ENCODE measurements at regions not wholly inside any gene's neighbourhood (a gene's known extent, or its start where the extent isn't known, plus 50 kb on each side); places are given as distances from the start of the nearest gene placed in this dataset.

DNA sequence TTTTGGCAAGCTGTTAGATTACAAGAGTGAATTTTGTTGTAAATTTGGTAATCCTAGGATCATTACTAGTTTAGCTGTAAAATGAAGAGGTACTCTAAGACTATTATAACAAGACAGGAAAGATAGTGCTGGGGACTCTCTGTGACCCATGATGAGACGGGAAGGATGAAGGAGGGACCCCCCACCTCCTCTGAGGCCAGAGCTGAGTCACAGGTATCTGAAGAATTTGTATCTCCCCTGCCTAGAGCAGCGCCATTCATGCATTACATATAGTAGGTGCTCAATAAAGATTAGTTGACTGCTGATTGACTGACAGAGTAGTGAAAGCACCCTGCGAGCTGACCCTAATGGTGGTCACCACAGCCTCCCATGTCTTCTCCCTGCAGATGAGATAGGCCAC is 202.8 kb downstream of the SNX18 start:
- Mint-ChIP-seq H3K27me3 (no peaks in the 10 kb centered on the region), H3K4me3 (no peak overlapping the region), H3K27ac (peak overlapping the region; percentile 4), H3K36me3 (ENCODE audit: low read depth) (no peaks in the 10 kb centered on the region), H3K4me1 (peaks cover 30% of the 10 kb centered on the region), H3K9me3 (ENCODE audit: low read depth) (no peaks in the 10 kb centered on the region)
- intact Hi-C loops (cut with DNase I, micrococcal nuclease), result no loop called here
- ATAC-seq (no peak), DNase-seq (no peak)
- ChIA-PET CTCF (no interaction called here), POLR2A (no interaction called here)

DNA sequence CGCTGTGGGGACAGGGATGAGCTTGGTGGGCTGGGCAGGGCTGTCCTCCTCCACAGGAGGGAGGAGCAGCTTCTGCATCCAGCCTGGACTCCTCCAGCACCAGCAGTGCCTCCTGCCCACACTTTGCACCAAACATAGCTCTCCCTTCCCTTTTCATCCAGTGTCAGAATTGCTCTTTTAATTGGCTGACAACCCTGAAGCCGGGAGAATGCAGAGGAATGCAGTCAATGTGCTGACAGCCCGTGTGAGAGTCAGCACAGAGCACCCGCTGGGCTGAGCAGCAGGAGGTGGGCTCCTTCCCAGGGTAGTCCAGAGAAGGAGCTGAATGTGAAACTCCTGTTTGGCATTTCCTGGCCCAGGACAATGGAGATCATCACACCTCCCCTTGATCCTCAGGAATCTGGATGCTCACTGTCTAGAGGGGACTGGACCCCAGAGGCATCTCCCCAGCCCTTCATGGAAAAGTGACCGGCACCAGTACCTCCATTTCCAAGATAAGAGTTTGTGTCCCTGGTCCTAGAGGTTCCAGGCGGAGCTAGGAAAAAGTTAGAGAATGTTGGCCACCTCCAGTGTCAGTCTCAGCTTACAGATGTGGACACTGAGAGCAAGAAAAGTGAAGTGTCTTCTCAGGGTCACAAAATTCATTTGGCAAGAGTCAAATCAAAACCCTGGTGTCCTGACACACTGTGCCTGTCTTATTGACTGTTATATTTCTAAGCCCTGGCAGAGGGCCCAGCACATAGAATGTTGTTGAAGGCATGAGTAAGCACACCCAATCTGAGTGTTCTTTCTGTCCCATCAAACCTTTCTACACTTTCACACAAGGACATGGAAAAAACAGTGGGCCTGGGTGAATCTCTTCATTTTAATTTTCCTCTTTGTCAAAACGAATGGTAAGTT is 202.1 kb downstream of the SNX18 start:
- ChIA-PET CTCF (interaction anchor here (0.7 kb wide), 1 partner anchor 78 kb away, joined by 3 read pairs; no protein-coding TSS in a partner anchor), POLR2A (no interaction called here)
- no peaks in the 10 kb centered on the region for H3K27me3 Mint-ChIP-seq
- H3K4me3 Mint-ChIP-seq, result no peak overlapping the region
- intact Hi-C loops (cut with DNase I, micrococcal nuclease), result loop anchor here in 1 of 2 experiments (5.0 kb wide), 1 partner anchor 202 kb away; the partner anchor contains the start of gene SNX18
- ATAC-seq (peak; percentile 64), DNase-seq (peak; percentile 52)
- H3K4me1 Mint-ChIP-seq, result peaks cover 30% of the 10 kb centered on the region
- no peaks in the 10 kb centered on the region for H3K9me3 Mint-ChIP-seq (ENCODE audit: low read depth)
- H3K27ac Mint-ChIP-seq, result peak overlapping the region; percentile 4
- no peaks in the 10 kb centered on the region for H3K36me3 Mint-ChIP-seq (ENCODE audit: low read depth)

DNA sequence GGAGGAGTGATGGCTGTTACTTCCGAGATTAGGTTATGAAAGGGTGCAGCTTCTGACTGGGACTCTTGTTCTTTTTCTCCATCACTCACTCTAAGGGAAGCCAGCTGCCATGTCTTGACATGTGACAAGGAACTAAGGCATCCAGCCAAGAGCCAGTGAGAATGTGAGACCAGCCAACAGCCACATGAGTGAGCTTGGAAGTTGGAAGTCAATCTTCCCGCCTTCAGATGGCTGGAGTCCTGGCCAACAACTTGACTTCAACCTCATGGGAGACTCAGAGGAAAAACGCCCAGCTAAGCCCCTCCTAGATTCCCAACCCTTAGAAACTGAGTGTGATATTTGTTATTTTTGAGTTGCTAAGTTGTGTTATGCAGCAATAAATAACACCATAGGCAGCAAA is 201.1 kb downstream of the SNX18 start:
- CTCF ChIA-PET, result interaction anchor here (0.7 to 1.8 kb wide), 5 partner anchors 28 to 428 kb away, joined by 3 to 4 read pairs (median 3); no protein-coding TSS in a partner anchor
- ATAC-seq (no peak), DNase-seq (no peak)
- Mint-ChIP-seq H3K27me3 (no peaks in the 10 kb centered on the region), H3K4me3 (no peak overlapping the region), H3K36me3 (ENCODE audit: low read depth) (no peaks in the 10 kb centered on the region), H3K4me1 (peaks cover 30% of the 10 kb centered on the region), H3K27ac (peak overlapping the region; percentile 35), H3K9me3 (ENCODE audit: low read depth) (no peaks in the 10 kb centered on the region)
- POLR2A ChIA-PET, result no interaction called here
- intact Hi-C loops (cut with DNase I, micrococcal nuclease), result loop anchor here in 1 of 2 experiments (5.0 kb wide), 1 partner anchor 201 kb away; the partner anchor contains the start of gene SNX18

DNA sequence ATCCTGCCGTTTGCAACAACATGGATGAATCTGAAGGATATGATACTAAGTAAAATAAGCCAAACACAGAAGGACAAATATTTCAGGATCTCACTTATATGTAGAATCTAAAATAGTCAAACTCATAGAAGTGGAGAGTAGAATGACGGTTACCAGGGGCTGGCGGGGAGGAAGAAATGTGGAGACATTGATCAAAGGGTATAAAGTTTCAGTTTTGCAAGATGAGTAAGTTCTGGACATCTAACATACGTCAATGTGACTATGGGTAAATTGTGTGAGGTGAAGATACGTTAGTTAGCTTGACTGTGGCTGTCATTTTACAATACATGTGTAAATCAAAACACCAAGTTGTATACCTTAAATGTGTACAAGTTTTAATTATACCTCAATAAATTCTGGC is 200.3 kb downstream of the SNX18 start:
- intact Hi-C loops (cut with DNase I, micrococcal nuclease), result loop anchor here in 1 of 2 experiments (5.0 kb wide), 1 partner anchor 201 kb away; the partner anchor contains the start of gene SNX18

DNA sequence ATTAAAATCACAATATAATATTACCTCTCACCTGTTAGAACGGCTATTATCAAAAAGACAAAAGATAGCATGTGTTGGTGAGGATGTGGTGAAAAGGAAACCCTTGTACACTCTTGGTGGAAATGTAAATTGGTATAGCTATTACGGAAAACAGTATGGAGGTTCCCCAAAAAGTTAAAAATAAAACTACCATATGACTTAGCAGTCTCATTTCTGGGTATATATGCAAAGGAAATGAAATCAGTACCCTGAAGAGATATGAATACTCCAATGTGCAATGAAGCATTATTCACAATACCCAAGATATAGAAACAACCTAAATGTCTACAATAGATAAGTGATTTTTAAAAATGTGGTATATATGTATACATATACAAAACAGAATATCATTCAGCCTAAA is 199.9 kb downstream of the SNX18 start:
- no peak for DNase-seq
- ChIA-PET POLR2A (no interaction called here), CTCF (interaction anchor here (1.0 to 1.8 kb wide), 3 partner anchors 29 to 150 kb away, joined by 3 to 4 read pairs (median 3); no protein-coding TSS in a partner anchor)
- Mint-ChIP-seq H3K9me3 (ENCODE audit: low read depth) (no peaks in the 10 kb centered on the region), H3K27me3 (no peaks in the 10 kb centered on the region), H3K27ac (peak overlapping the region; percentile 35), H3K4me1 (peaks cover 30% of the 10 kb centered on the region), H3K4me3 (no peak overlapping the region), H3K36me3 (ENCODE audit: low read depth) (no peaks in the 10 kb centered on the region)
- peak; percentile 69 for ATAC-seq
- intact Hi-C loops (cut with DNase I, micrococcal nuclease), result loop anchor here in 1 of 2 experiments (5.0 kb wide), 1 partner anchor 200 kb away; the partner anchor contains the start of gene SNX18

More for the DNA sequence above, 200.3 kb downstream of the SNX18 start:
- no peak overlapping the region for H3K4me3 Mint-ChIP-seq
- DNase-seq, result peak; percentile 56
- ChIA-PET POLR2A (no interaction called here), CTCF (interaction anchor here (0.6 to 1.8 kb wide), 5 partner anchors 9 to 429 kb away, joined by 3 to 4 read pairs (median 3); no protein-coding TSS in a partner anchor)
- peak overlapping the region; percentile 35 for H3K27ac Mint-ChIP-seq
- H3K4me1 Mint-ChIP-seq, result peaks cover 30% of the 10 kb centered on the region
- peak; percentile 84 for ATAC-seq
- no peaks in the 10 kb centered on the region for H3K27me3 Mint-ChIP-seq
- H3K9me3 Mint-ChIP-seq (ENCODE audit: low read depth), result no peaks in the 10 kb centered on the region
- no peaks in the 10 kb centered on the region for H3K36me3 Mint-ChIP-seq (ENCODE audit: low read depth)

DNA sequence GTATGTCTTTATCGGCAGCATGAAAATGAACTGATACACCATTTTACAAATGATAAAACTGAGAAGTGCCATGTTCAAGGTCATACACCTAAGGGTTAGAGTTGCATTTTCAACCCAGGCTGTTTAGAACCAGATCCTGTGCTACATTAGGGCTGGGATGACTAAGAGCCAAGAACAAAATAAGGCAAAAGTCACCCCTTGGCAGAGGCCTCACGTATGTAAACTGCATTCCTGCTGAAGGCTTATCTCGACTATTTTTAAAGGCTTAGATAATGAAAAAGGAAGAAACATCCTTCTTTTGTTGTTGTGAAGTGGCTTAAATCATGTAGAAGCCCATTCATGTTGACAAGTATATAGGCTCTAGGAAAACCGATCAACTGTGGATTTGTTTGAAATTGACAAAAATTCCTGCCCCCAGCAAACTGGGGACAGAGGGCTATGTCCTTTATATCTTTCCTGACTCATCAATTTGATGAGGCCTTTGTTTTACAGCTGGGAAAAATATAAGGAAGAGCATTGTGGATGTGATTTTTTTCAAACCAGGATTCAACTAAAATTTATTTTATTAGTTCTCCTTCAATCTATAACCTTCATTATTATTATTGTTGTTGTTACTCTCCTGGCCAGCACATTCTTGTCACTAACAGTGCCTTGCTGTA is 196.5 kb downstream of the SNX18 start:
- no peak overlapping the region for H3K4me3 Mint-ChIP-seq
- ChIA-PET POLR2A (no interaction called here), CTCF (no interaction called here)
- no peaks in the 10 kb centered on the region for H3K36me3 Mint-ChIP-seq (ENCODE audit: low read depth)
- no peak overlapping the region for H3K27ac Mint-ChIP-seq
- no peaks in the 10 kb centered on the region for H3K27me3 Mint-ChIP-seq
- intact Hi-C loops (cut with DNase I, micrococcal nuclease), result no loop called here
- ATAC-seq, result no peak
- peaks cover 22% of the 10 kb centered on the region for H3K4me1 Mint-ChIP-seq
- H3K9me3 Mint-ChIP-seq (ENCODE audit: low read depth), result no peaks in the 10 kb centered on the region
- no peak for DNase-seq

DNA sequence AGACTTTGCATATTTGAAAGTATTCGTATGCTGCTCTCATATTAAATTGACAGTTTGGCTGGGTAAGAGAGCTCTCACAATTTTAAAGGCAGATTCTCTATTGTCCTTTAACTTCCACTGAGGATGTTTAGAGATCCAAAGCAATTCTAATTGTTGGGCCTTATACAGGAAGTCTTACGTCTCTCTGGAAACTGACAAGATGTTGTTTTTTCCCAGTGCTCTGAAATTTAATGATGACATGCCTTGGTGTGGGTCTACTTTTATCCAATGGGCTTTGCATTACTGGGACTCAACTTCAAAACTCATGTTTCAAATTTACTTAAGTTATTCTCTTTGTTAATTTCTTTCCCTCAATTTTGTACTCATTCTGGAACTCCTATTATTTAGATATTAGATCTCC is 191.5 kb downstream of the SNX18 start:
- no peak overlapping the region for H3K4me3 Mint-ChIP-seq
- DNase-seq (no peak), ATAC-seq (no peak)
- no peaks in the 10 kb centered on the region for H3K9me3 Mint-ChIP-seq (ENCODE audit: low read depth)
- H3K27me3 Mint-ChIP-seq, result no peaks in the 10 kb centered on the region
- intact Hi-C loops (cut with DNase I, micrococcal nuclease), result no loop called here
- H3K27ac Mint-ChIP-seq, result no peak overlapping the region
- POLR2A ChIA-PET, result no interaction called here
- H3K36me3 Mint-ChIP-seq (ENCODE audit: low read depth), result no peaks in the 10 kb centered on the region
- CTCF ChIA-PET, result interaction anchor here (0.7 kb wide), 1 partner anchor 159 kb away, joined by 3 read pairs; no protein-coding TSS in a partner anchor
- no peaks in the 10 kb centered on the region for H3K4me1 Mint-ChIP-seq

DNA sequence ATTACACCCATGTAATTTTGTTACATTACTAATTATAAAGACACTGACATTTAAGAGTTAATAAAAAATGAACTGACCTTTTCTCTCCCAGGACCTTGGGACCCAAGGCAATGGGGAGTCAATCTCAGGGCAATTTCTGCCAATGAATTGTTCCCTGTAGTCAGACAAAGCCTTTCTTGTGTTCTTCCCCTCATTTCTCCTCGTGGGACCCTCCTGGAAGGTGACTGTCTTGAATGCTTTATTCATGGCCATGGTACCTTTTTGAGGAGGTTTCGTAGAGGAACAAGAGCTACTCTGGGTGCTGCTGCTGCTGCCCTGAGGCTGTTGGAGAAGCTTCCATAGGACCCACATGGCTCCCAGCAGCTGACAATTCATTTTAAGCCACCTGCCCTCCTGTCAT is 190.3 kb downstream of the SNX18 start:
- ATAC-seq (no peak), DNase-seq (no peak)
- Mint-ChIP-seq H3K36me3 (ENCODE audit: low read depth) (no peaks in the 10 kb centered on the region), H3K4me1 (no peaks in the 10 kb centered on the region), H3K4me3 (no peak overlapping the region), H3K27me3 (no peaks in the 10 kb centered on the region), H3K9me3 (ENCODE audit: low read depth) (no peaks in the 10 kb centered on the region), H3K27ac (no peak overlapping the region)
- ChIA-PET CTCF (interaction anchor here (0.8 kb wide), 1 partner anchor 438 kb away, joined by 3 read pairs; no protein-coding TSS in a partner anchor), POLR2A (no interaction called here)
- intact Hi-C loops (cut with DNase I, micrococcal nuclease), result no loop called here

DNA sequence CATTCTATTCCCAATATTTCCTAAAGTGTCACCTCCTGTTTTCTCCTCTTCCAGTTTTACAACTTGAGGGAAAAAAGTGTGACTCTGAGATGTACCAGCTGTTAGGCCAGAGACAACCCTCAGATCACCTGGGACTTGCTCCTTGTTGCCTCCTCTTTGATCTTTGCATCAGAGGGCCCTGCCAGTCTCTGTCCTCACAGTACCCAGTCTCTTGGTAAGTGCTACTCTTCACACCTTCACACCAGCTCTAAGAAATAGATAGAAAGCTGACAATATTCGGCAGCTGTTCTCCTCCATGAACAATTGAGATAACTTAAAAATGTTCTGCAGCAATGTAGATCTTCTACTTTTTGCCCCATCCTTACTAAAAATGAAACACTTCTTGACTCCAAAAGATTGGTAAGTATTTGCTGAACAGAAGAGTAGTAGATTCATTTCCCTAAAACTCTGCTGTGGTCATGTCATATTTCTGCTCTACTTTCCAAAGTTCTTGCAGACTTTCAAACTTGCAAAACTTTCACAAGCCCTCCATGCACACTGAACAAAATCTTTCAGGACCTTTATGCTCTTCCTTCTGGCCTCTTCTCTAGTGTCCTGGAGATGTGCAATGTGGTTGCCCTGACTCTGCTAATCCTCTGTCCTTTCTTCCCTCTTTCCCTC is 188.6 kb downstream of the SNX18 start:
- Mint-ChIP-seq H3K4me1 (no peaks in the 10 kb centered on the region), H3K27me3 (no peaks in the 10 kb centered on the region), H3K36me3 (ENCODE audit: low read depth) (no peaks in the 10 kb centered on the region), H3K9me3 (ENCODE audit: low read depth) (no peaks in the 10 kb centered on the region), H3K27ac (no peak overlapping the region), H3K4me3 (no peak overlapping the region)
- intact Hi-C loops (cut with DNase I, micrococcal nuclease), result no loop called here
- no peak for ATAC-seq
- CTCF ChIA-PET, result interaction anchor here (0.7 to 1.4 kb wide), 2 partner anchors 217 to 675 kb away, joined by 3 to 5 read pairs; no protein-coding TSS in a partner anchor
- no peak for DNase-seq
- POLR2A ChIA-PET, result interaction anchor here (0.6 kb wide), 1 partner anchor 1321 kb away, joined by 5 read pairs; no protein-coding TSS in a partner anchor

DNA sequence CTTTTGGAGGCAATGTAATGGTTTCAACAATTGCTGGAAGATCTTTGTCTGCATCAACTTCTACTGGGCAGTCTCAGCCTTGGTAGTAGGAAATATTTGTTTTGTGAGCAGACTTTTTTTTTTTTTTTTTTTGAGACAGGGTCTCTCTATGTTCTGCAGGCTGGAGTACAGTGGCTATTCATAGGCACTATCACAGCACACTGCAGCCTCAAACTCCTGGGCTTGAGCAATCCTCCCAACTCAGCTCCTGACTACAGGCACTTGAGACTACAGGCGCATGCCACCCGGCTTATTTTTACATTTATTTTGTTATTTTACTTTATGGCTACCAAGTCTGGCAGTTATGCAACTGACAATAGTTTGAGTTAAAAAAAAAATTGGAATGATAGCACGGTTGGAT is 187.3 kb downstream of the SNX18 start:
- Mint-ChIP-seq H3K4me3 (no peak overlapping the region), H3K9me3 (ENCODE audit: low read depth) (no peaks in the 10 kb centered on the region), H3K27me3 (no peaks in the 10 kb centered on the region), H3K4me1 (no peaks in the 10 kb centered on the region), H3K36me3 (ENCODE audit: low read depth) (no peaks in the 10 kb centered on the region), H3K27ac (no peak overlapping the region)
- no peak for ATAC-seq
- ChIA-PET CTCF (interaction anchor here (0.6 kb wide), 1 partner anchor 101 kb away, joined by 3 read pairs; no protein-coding TSS in a partner anchor), POLR2A (no interaction called here)
- DNase-seq, result no peak
- intact Hi-C loops (cut with DNase I, micrococcal nuclease), result no loop called here

DNA sequence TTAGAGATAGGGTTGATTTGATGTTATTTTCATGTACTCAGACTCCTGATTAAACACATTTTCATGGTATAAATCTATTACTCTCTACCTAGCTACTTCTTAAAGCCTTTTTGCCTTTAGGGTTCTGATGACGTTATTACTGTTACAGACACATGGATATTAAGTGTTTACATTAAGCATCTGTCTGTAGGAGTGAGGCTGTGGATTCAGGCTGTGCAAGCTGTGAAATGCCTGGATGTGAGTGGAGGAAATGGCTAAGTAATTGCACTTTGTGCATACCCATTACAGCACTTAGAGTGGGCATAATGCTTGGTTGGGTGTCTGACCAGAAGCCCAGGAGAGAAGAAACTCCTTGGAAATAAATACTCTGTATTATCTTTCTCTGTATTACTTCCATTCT is 186.8 kb downstream of the SNX18 start:
- H3K36me3 Mint-ChIP-seq (ENCODE audit: low read depth), result no peaks in the 10 kb centered on the region
- intact Hi-C loops (cut with DNase I, micrococcal nuclease), result no loop called here
- CTCF ChIA-PET, result no interaction called here

More for the DNA sequence above, 186.8 kb downstream of the SNX18 start:
- no peaks in the 10 kb centered on the region for H3K4me1 Mint-ChIP-seq
- ATAC-seq (no peak), DNase-seq (no peak)
- POLR2A ChIA-PET, result no interaction called here
- H3K4me3 Mint-ChIP-seq, result no peak overlapping the region
- no peak overlapping the region for H3K27ac Mint-ChIP-seq
- H3K27me3 Mint-ChIP-seq, result no peaks in the 10 kb centered on the region
- H3K9me3 Mint-ChIP-seq (ENCODE audit: low read depth), result no peaks in the 10 kb centered on the region

Data from activated CD4-positive, alpha-beta T cell treated with anti-CD3 and anti-CD28 coated beads for 36 hours (primary cell).